Cardiac fibroblast (primary cell): ENCODE measurements at regions not wholly inside any gene's neighbourhood (a gene's known extent, or its start where the extent isn't known, plus 50 kb on each side); places are given as distances from the start of the nearest gene placed in this dataset.
"Not testable (repeated sequence)": the region's sequence is repeated elsewhere in the genome, so short reads cannot be mapped to it uniquely, and the experiment has no call there.

ENCODE experiments used
- DNase-seq, 2 donors: peaks; one replicate each; pipeline versions ENCODE4 v3.0.0 to v3.0.0-alpha.2; 2010; ENCODE audit warnings: low read depth in 2 of 2
- H3K4me3 ChIP-seq, 2 donors: replicated peaks in 1 of 2; 1 replicate in 1 of 2; 2 replicates in 1 of 2; pipeline ENCODE4 v1.5.1; 2011; ENCODE audit warnings: low read depth in 2 of 2, low read length in 2 of 2, mild to moderate bottlenecking in 2 of 2, moderate library complexity in 1 of 2
- CTCF ChIP-seq: IDR thresholded peaks from one replicate; pipeline ENCODE4 v1.5.1; 2011; ENCODE audit warnings: low read depth, mild to moderate bottlenecking, low read length, inconsistent platforms

- no peak for DNase-seq
- H3K4me3 ChIP-seq: no peak overlapping the region
- TF ChIP-seq CTCF: no peak
These were observed 101.1 kb upstream of the FRMD4A start for GRCh38 chr10:14431868-14432267.

DNA sequence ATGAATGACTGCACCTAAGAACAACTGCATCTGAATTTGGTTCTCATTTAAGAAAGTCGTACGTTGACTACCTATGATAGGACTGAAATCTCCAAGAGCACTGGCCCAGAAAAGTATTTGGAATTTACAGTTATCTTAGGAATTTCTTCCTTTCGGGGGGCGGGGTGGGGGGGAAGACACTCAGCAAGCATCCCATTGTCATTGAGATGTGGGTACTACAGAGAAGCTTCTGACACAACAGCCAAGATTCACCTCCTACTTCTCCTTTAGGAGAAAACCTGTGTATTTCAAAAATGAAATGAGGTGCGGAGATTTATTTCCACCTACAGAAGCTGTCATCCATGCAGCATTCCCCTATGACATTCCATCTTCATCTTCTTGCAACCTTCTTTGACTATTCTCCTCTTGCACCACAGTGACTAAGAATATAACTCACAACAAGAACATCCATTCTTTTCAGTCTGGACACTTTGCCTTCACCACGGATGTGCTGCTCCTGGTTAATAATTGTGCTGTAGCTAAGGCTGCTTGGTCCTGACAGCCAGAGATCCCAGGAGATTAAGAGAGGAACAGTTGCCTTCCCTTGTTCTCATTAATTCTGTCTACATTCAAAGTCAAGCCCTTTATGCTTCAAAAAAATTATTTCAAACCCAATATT is 98.4 kb upstream of the FRMD4A start:
- no peak overlapping the region for H3K4me3 ChIP-seq
- TF ChIP-seq CTCF: no peak

DNA sequence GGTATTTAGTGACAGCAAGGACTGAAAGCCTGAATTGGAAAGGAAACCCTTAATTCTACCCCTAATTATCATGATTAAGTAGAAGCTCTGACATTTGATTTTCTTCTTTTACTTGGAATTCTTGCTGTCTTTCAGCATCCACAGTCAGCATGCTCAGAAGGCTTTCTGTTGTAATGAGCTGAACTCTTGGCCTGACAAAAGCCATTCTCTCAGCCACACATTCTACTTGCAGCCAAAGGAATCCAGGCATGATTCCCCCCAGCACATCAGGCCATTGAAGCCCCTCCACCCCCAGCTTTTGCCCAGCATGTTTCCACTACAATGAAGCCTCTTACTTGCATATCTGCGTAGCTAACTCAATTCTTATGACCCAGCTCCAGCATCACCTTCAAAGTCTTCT is 94.3 kb upstream of the FRMD4A start:
- no peak for TF ChIP-seq CTCF
- DNase-seq: no peak
- H3K4me3 ChIP-seq: no peak overlapping the region

More for the DNA sequence above, 98.4 kb upstream of the FRMD4A start:
- DNase-seq: no peak

- no peak overlapping the region for H3K4me3 ChIP-seq
- DNase-seq: no peak
- no peak for TF ChIP-seq CTCF
These were observed 92.5 kb upstream of the FRMD4A start for GRCh38 chr10:14423111-14423744.

- DNase-seq: no peak
- no peak for TF ChIP-seq CTCF
These were observed 91.7 kb upstream of the FRMD4A start for GRCh38 chr10:14422431-14422830.

DNA sequence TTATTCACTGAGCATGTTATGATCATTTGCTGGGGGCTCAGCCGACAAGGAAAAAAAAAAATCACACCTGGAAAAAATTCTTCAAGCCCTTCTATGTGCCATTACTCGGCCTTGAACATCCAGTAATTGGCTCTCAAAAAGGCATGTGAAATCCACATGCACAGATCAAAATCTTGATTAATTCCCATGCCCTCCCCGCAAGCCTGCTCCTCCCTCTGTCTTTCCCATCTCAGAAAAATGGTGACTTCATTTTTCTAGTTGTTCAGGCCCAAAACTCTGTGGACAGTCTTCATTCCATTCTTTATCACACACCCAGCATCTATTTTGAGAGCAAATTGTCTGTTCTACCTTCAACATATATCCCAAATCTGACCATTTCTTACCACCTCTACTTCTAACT is 91.2 kb upstream of the FRMD4A start:
- TF ChIP-seq CTCF: no peak
- H3K4me3 ChIP-seq: no peak overlapping the region
- no peak for DNase-seq

More at GRCh38 chr10:14422431-14422830, 91.7 kb upstream of the FRMD4A start:
- no peak overlapping the region for H3K4me3 ChIP-seq

GRCh38 chr10:14417336-14417735 is 86.6 kb upstream of the FRMD4A start:
- DNase-seq: not testable (repeated sequence)

More at GRCh38 chr10:14417336-14417735, 86.6 kb upstream of the FRMD4A start:
- not testable (repeated sequence) for H3K4me3 ChIP-seq
